ENCODE measurements at regions not wholly inside any gene's neighbourhood (a gene's known extent, or its start where the extent isn't known, plus 50 kb on each side); places are given as distances from the start of the nearest gene placed in this dataset.

DNA sequence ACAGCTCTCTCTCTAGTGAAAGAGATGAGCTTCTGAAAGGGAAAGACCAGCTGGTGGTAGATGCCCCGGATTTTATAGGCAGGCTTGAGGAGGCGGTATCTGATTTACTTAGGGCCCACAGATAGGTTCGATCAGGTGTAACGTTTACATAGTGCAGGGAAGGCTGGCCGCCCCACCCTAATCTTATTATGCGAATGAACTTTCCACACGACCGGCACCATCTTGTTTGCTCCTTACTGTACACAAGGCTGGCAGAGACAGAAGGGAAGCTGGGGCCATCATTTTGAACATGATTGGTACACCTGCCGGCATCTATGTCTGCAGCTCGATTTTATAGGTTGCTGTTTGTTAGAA is 212.0 kb upstream of the JARID2 start:
- TF ChIP-seq, protein P1, sequence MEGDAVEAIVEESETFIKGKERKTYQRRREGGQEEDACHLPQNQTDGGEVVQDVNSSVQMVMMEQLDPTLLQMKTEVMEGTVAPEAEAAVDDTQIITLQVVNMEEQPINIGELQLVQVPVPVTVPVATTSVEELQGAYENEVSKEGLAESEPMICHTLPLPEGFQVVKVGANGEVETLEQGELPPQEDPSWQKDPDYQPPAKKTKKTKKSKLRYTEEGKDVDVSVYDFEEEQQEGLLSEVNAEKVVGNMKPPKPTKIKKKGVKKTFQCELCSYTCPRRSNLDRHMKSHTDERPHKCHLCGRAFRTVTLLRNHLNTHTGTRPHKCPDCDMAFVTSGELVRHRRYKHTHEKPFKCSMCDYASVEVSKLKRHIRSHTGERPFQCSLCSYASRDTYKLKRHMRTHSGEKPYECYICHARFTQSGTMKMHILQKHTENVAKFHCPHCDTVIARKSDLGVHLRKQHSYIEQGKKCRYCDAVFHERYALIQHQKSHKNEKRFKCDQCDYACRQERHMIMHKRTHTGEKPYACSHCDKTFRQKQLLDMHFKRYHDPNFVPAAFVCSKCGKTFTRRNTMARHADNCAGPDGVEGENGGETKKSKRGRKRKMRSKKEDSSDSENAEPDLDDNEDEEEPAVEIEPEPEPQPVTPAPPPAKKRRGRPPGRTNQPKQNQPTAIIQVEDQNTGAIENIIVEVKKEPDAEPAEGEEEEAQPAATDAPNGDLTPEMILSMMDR (conservative IDR thresholded peaks at IDR 0.05; ENCODE audit: low read length): no peak
- TF ChIP-seq EZH2phosphoT487 (IDR thresholded peaks at IDR 0.05; ENCODE audit: borderline replicate concordance, low read depth, low read length): no peak
